Stimulated activated effector memory CD8-positive, alpha-beta T cell treated with anti-CD3 and anti-CD28 coated beads, Interleukin-12 subunit alpha, Interleukin-12 subunit beta, amount 100 ng/mL, for 72 hours (primary cell): ENCODE measurements at regions not wholly inside any gene's neighbourhood (a gene's known extent, or its start where the extent isn't known, plus 50 kb on each side); places are given as distances from the start of the nearest gene placed in this dataset.
A peak's percentile ranks its signal among the peaks of the same experiment; 100 is the strongest.

Source experiments
- ATAC-seq: fragments of 150-1000 bp; cut with Tn5 transposase; 2 replicates; pipeline ENCODE4 v1.10.0; 2021
- DNase-seq, 2 donors: peaks; one replicate each; pipeline ENCODE4 v3.0.0; 2021 to 2022; ENCODE audit warnings: low spot score in 2 of 2
- H3K27ac Mint-ChIP-seq: one replicate; pipeline ENCODE4 v1.8.0; 2022; ENCODE audit warnings: mild to moderate bottlenecking, mixed read lengths
- H3K36me3 Mint-ChIP-seq: one replicate; pipeline ENCODE4 v1.8.0; 2022; ENCODE audit warnings: mild to moderate bottlenecking, mixed read lengths
- H3K4me1 Mint-ChIP-seq: one replicate; pipeline ENCODE4 v1.8.0; 2022; ENCODE audit warnings: mixed read lengths
- H3K4me3 Mint-ChIP-seq: one replicate; pipeline ENCODE4 v1.8.0; 2022; ENCODE audit warnings: mild to moderate bottlenecking, mixed read lengths
- H3K9me3 Mint-ChIP-seq: one replicate; pipeline ENCODE4 v1.8.0; 2022; ENCODE audit warnings: mixed read lengths

DNA sequence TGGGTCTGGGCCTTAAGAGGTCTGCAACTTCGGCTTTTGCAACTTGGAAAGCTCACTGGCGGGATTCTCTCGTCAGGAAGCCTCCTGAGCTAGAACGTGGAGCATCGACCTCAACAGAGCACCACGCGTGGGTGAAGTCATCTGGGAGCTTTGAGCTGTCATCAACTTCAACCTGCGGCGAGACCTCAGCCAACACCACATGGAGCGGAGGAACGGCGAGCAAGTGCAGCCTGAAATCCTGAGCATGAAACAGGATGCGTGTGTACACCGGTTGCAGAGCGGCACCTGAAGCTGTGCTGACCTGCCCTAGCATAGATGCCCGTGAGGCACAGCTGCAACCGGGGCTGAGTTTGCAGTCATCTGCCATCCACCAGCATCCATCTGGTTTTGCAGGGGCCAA lies 295.7 kb upstream of the SHH start:
- ATAC-seq, result no peak
- no peak overlapping the region for H3K4me3 Mint-ChIP-seq
- no peaks in the 10 kb centered on the region for H3K9me3 Mint-ChIP-seq
- DNase-seq, result no peak
- no peaks in the 10 kb centered on the region for H3K4me1 Mint-ChIP-seq
- no peak overlapping the region for H3K27ac Mint-ChIP-seq
- no peaks in the 10 kb centered on the region for H3K36me3 Mint-ChIP-seq

DNA sequence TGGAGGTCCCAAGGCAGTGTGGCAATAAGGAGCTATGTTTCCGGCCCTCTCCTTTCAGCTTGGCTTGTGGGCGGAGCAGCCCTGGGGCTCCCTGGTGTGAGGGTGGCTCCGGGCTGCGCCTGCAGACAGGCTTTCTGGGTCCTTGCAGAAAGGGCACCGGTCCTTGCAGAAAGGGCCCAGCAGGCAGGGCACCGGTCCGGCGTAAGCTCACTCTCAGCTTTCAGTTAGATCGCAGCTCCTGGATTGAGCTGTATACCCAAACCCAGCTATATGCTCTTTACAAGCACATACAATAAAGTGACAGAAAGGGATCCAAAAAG lies 293.8 kb upstream of the SHH start:
- Mint-ChIP-seq H3K4me1 (no peaks in the 10 kb centered on the region), H3K9me3 (no peaks in the 10 kb centered on the region), H3K4me3 (no peak overlapping the region), H3K36me3 (no peaks in the 10 kb centered on the region), H3K27ac (no peak overlapping the region)
- DNase-seq (no peak), ATAC-seq (no peak)

DNA sequence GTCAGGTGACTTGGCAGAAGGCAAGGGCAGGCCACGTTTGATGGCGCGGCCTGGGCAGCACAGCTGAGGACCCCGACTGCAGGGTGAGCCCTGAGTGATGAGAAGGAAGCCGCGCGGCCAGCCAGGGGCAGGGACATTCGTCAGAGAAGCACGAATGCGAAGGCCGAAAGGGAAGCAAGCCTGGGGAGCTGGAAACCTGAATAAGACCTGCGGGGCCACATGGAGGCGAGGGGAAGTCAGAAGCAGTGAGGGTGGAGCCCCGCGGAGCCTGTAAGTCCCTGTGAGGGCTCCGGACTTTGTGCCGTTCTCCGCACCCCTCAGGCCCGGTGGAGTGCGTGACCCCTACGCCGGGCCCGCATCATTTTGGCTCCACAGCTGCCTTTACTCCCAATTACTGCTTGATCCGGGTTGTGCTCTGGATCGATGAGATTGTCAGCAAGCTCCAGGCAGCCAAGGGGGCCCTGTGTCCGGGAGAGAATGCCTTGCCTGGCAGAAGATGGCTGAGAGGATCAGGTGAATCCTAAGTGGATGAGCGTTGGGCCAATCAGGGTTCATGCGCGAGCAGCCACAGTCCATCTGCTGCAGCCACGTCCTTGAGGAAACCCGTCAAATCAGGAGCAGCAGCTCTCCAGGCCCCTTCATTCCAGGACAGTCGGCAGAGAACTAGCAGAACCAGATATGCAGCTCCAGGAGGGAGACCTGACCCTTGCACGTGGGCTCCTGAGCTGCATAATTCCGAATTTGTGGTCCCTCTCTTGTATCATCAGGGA lies 293.3 kb upstream of the SHH start:
- no peaks in the 10 kb centered on the region for H3K9me3 Mint-ChIP-seq
- H3K4me1 Mint-ChIP-seq, result no peaks in the 10 kb centered on the region
- ATAC-seq (no peak), DNase-seq (no peak)
- no peaks in the 10 kb centered on the region for H3K36me3 Mint-ChIP-seq
- H3K27ac Mint-ChIP-seq, result no peak overlapping the region
- H3K4me3 Mint-ChIP-seq, result no peak overlapping the region

DNA sequence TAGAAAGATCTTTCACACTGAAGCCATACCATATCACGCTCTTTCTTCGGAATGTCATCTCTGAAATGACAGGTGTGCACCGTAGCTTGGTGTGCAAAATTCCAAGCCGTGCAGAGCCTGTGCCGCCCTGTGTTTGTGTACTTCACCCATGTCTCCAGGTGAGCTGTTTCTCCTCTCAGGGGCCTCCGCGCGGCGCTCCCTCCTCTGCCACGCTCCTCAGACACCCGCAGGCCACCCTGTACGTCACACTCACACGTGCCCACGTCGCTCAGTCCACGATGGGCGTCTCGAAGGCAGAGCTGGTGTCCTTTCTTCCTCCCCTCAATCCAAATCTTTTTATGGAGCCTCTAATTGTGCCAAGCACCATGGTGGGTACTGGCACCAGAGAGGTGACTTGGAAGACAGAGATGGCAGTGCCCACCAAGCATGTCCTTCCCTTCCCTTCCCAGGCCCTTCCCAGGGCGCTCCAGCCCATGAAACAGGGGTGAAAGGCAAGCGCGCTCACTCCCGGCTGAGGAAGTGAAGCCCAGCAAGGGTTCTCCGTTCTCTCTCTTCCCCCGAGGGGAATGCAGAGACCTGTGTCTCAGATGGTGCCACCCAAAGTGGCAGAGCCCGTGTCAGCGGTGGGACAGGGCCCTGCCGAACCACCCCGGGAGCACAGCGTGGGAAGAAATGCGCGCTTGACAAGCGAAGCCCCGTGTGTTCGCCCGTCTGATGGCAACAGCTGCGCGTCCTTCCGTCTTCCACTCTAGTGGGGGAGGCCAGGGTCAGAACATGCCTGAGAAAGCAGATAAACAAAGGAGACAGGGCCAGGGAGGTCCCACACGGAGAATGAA lies 292.5 kb upstream of the SHH start:
- ATAC-seq, result no peak
- H3K4me1 Mint-ChIP-seq, result no peaks in the 10 kb centered on the region
- H3K36me3 Mint-ChIP-seq, result no peaks in the 10 kb centered on the region
- H3K4me3 Mint-ChIP-seq, result no peak overlapping the region
- no peaks in the 10 kb centered on the region for H3K9me3 Mint-ChIP-seq
- no peak overlapping the region for H3K27ac Mint-ChIP-seq
- DNase-seq, result no peak

DNA sequence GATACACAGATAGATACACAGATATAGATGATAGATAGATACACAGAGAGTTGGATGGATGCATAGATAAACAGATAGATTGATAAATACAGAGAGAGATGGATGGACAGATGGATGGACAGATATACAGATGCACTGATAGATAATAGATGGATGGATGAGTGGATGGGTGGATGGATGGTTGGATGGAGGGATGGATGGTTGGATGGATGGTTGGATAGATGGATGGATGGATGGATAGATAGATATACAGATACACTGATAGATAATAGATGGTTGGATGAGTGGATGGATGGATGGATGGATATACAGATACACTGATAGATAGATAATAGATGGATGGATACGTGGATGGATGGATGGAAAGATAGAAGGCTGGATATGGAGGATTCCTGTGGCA lies 290.0 kb upstream of the SHH start:
- H3K36me3 Mint-ChIP-seq, result no peaks in the 10 kb centered on the region
- H3K27ac Mint-ChIP-seq, result no peak overlapping the region
- H3K4me3 Mint-ChIP-seq, result no peak overlapping the region
- no peak for ATAC-seq
- DNase-seq, result no peak
- H3K4me1 Mint-ChIP-seq, result no peaks in the 10 kb centered on the region
- H3K9me3 Mint-ChIP-seq, result no peaks in the 10 kb centered on the region

DNA sequence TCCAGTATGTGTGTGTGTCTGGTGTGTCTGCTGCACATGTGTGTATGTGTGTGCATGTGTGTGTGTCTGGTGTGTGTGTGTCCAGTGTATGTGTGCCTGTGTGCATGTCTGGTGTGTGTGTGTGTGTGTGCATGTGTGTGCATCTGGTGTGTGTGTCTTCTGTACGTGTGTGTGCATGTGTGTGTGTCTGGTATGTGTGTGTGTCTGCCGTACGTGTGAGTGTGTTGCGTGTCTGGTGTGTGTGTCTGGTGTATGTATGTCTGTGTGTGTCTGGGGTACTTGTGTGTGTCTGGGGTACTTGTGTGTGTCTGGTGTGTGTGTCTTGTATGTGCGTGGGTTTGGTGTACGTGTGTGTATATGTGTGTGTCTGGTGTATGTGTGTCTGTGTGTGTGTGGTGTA lies 289.1 kb upstream of the SHH start:
- DNase-seq, result no peak
- no peaks in the 10 kb centered on the region for H3K9me3 Mint-ChIP-seq
- ATAC-seq, result no peak
- no peaks in the 10 kb centered on the region for H3K36me3 Mint-ChIP-seq
- no peak overlapping the region for H3K4me3 Mint-ChIP-seq
- no peak overlapping the region for H3K27ac Mint-ChIP-seq
- no peaks in the 10 kb centered on the region for H3K4me1 Mint-ChIP-seq

DNA sequence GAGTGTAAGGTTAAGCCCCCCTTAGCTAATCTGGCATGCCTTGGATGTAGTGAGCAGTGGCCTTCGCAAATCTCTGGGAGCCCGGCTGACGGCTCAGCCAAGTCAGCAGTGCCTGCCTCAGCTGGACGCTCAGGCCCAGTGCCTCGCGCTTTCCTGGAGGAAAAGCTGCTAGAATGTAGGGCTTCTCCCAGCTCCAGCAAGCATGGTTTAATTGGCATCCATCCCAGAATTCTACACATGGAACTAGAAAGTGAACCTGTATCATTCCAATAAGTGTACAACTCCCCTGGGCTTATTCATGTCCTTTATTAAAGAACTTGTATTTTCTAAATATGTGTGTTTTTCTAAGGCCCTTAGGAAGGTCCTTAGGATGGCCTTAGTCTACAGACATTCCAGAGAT lies 287.8 kb upstream of the SHH start:
- ATAC-seq, result no peak
- Mint-ChIP-seq H3K9me3 (no peaks in the 10 kb centered on the region), H3K4me1 (no peaks in the 10 kb centered on the region), H3K4me3 (no peak overlapping the region), H3K27ac (no peak overlapping the region), H3K36me3 (no peaks in the 10 kb centered on the region)
- no peak for DNase-seq

DNA sequence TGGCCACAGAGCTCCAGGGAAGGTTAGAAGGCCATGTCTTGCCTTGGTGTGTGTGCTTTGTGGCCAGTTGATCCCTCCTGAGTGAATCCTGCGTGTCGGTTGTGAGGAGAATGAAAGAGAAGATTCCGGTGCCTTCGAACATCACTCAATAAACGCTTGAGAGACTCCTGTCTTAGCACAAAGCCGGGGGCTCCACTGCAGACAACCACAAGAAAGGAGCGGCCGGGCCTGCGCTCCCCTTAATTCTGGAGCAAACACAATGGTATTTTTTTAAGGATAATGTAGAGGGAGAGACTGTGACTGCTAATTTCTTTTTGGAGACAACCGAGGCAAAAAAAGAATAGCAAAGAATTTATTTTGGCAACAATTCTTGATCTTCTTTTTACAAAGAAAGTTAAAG lies 286.8 kb upstream of the SHH start:
- H3K36me3 Mint-ChIP-seq, result no peaks in the 10 kb centered on the region
- ATAC-seq (no peak), DNase-seq (no peak)
- no peaks in the 10 kb centered on the region for H3K4me1 Mint-ChIP-seq
- H3K27ac Mint-ChIP-seq, result no peak overlapping the region
- no peak overlapping the region for H3K4me3 Mint-ChIP-seq
- no peaks in the 10 kb centered on the region for H3K9me3 Mint-ChIP-seq

DNA sequence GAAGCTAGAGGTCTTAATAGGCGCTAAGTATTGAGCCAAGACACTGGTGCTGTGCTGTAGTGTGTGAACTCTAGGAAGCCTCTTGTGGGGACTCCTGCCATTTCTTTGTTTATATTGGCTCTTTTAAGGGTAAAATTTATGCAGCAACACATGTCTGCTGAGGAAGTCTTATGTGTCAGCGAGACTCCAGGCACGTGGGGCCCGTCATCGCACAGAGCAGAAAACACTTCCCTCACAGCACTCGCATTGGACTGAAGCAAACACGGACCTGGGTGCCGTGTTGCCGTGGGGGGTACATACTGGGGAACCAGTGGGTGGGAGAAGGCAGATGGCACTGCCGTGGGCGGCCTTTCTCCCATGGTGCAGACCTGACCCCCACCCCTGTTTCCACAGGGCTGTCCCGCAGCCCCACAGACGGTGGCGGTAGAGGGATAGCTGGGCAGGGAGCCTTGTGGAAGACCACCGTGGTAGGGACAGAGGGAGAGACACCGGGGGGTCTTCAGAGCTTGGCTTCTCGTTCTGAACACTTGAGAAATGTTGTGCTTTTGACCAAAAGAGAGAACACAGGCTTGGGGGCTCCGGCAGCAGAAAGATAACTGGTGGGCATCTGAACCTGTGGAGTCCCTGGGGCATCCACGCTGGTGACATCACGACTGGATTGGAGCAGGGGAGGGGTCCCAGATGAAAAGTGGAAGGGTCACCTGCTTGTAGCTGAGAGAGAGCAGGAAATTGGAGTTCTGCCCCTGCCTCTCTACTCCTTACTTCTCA lies 284.7 kb upstream of the SHH start:
- H3K36me3 Mint-ChIP-seq, result no peaks in the 10 kb centered on the region
- no peak for DNase-seq
- no peak overlapping the region for H3K4me3 Mint-ChIP-seq
- H3K9me3 Mint-ChIP-seq, result no peaks in the 10 kb centered on the region
- no peaks in the 10 kb centered on the region for H3K4me1 Mint-ChIP-seq
- H3K27ac Mint-ChIP-seq, result no peak overlapping the region
- ATAC-seq, result peak; percentile 15

DNA sequence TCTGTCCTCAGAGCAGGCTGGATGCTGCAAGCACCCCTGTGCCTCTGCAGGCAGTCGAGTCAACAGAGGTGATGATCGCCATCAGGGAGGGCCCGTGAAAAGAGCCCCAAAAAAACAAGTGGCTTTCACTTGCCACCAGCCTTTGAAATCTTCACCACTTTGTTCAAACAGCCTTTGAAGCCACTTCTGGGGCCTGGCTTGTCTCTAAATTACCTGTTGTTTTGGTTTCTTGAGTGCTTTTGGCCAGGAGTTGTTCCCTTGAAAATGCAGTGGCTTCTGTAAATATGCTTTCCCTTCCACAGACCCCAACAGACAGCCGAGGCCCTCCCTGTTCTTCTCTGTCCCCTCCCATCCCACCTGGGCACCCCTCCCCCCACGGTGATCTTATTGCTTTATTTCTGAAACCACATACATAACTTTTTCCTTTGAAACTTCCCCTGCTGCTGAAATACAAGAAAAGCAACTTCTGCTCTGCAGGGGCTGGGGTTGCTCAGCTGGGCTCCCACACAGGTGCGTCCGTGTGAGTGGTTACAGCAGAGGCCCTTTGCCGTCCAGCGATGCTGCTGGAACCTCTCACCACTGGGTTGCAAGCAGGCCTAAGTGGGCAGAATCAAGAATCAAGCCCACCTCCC lies 283.8 kb upstream of the SHH start:
- no peak for ATAC-seq
- Mint-ChIP-seq H3K9me3 (no peaks in the 10 kb centered on the region), H3K4me1 (no peaks in the 10 kb centered on the region), H3K27ac (no peak overlapping the region), H3K4me3 (no peak overlapping the region), H3K36me3 (no peaks in the 10 kb centered on the region)
- no peak for DNase-seq

DNA sequence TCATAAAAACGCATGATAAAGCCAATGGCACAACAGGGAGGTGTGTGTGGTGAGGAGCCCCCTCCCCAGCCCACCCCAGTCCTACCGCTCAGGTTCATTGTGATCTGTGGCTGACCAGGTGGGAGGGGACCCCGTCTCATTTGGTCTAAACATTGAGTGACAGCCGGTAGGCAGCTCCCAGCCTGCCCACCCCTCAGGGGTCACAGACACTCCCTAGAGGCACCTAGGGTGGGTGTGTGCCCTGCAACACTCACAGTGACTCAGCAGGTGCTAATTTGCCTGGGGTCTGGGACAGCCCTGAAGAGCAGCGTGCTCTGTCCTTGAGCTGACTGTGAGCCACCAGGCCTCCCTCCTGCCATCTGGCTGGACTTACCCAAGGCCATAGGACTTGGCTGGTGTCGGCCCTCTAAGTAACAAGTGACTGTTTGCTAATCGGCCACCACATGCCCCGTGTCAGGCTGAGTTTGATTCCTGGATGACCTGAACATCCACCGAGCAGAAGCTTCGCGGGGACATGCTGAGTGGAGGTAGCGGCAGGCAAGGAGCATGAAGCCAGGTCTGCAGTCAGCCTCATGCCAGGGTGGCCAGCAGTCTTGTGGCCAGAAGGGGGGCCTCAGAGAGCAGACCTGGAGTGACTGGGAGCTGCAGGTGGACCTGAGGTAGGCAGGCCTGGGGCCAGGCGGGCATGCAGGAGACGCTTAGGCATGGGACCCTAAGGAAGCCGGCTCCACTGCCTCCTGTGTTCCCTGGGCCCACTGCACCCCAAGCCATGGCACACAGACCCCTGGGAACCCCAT lies 282.3 kb upstream of the SHH start:
- Mint-ChIP-seq H3K4me1 (no peaks in the 10 kb centered on the region), H3K27ac (no peak overlapping the region), H3K36me3 (no peaks in the 10 kb centered on the region), H3K4me3 (no peak overlapping the region), H3K9me3 (no peaks in the 10 kb centered on the region)
- DNase-seq (no peak), ATAC-seq (no peak)

DNA sequence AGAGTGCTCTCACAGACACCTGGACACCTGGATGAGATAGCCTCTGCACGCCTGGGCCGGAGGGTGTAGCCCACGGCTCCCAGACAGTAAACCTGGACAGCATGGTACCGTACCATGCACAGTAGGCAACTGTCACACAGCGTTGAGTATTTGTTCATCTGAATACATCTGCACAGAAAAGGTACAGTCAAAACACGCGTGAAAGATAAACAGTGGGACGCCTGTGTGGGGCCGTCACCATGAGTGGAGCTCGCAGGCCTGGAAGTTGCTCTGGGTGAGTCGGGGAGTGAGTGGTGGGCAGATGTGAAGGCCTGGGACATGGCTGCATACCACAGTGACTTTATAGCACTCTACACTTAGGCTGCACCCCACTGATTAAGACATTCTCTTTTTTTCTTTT lies 280.0 kb upstream of the SHH start:
- no peaks in the 10 kb centered on the region for H3K9me3 Mint-ChIP-seq
- ATAC-seq (no peak), DNase-seq (no peak)
- no peak overlapping the region for H3K4me3 Mint-ChIP-seq
- H3K4me1 Mint-ChIP-seq, result no peaks in the 10 kb centered on the region
- H3K36me3 Mint-ChIP-seq, result no peaks in the 10 kb centered on the region
- no peak overlapping the region for H3K27ac Mint-ChIP-seq

DNA sequence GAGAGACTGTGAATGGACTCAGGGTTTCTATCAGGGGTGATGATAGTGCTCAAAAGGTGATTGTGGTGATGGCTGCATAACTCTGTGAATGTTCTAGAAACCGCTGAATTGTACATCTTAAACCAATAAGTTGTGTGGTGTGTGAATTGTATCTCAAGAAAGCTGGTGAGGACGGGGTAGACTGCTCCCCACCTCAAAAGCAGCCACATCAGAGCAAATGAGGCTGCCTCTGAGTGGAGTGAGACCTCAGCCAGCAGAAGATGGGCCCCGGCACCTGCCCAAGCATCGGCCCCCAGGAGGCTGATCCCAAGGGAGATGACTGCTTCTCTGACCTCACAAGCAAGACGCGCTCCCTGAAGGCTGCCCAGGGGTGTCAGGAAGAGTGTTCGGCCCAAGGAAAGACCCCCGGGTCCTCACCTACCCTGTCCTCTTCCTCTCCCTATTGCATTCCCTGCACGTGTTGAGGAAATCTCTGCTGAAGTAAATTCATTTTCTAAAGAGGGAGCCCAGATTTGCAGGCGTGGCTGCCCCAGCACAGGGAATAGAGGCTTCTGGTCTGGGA lies 279.3 kb upstream of the SHH start:
- Mint-ChIP-seq H3K4me1 (no peaks in the 10 kb centered on the region), H3K4me3 (no peak overlapping the region), H3K9me3 (no peaks in the 10 kb centered on the region), H3K27ac (no peak overlapping the region), H3K36me3 (no peaks in the 10 kb centered on the region)
- DNase-seq, result no peak
- ATAC-seq, result no peak

DNA sequence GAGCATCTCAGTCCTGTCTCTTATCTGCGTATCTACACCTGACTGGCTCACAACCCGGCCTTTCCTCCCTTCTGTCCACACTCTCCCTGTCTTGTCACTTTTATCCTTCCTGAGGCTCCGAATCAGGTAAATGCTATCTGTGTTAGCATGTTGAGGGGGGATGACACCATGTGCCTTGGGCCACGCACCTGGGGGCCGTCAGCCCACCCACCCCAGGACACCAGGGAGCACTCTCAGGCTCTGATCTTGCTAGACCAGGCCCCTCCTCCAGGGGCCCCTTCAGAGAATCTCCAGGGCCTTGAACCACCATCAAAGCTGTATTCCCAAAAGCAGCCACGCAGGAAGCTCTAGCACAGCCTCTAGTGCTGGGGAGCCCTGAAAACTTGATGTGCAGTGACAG lies 278.7 kb upstream of the SHH start:
- no peak overlapping the region for H3K27ac Mint-ChIP-seq
- no peak for DNase-seq
- no peak overlapping the region for H3K4me3 Mint-ChIP-seq
- no peaks in the 10 kb centered on the region for H3K9me3 Mint-ChIP-seq
- no peak for ATAC-seq
- no peaks in the 10 kb centered on the region for H3K4me1 Mint-ChIP-seq
- H3K36me3 Mint-ChIP-seq, result no peaks in the 10 kb centered on the region

DNA sequence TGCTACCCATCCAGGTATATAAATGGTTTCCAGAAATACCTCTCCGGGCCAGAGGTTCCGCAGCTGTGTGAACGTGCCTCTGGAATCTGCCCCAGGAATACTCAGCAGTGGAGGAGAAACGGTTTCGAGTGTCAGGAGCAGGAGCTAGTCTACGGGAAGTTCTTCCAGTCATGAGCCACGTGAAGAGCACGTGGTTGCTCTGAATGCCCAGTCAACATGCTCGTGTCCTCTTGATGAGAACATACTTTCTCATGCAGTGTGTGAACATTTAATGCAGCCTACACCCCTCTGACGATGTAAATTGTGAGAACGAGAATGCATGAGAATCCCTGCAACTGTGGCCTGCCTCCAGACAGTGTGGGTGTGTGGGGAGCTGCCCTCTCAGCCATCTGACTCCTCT lies 277.0 kb upstream of the SHH start:
- ATAC-seq (no peak), DNase-seq (no peak)
- H3K4me1 Mint-ChIP-seq, result no peaks in the 10 kb centered on the region
- no peak overlapping the region for H3K4me3 Mint-ChIP-seq
- H3K27ac Mint-ChIP-seq, result no peak overlapping the region
- H3K36me3 Mint-ChIP-seq, result no peaks in the 10 kb centered on the region
- no peaks in the 10 kb centered on the region for H3K9me3 Mint-ChIP-seq
